ENCODE measurements at regions not wholly inside any gene's neighbourhood (a gene's known extent, or its start where the extent isn't known, plus 50 kb on each side); places are given as distances from the start of the nearest gene placed in this dataset.

GRCh38 chr1:115233598-115233997, 104.5 kb downstream of the NGF start:
- DNase-seq (ENCODE audit: low read depth), result no peak

GRCh38 chr1:115230281-115230680, 107.8 kb downstream of the NGF start:
- DNase-seq (ENCODE audit: low read depth), result no peak

GRCh38 chr1:115229016-115229415, 109.0 kb downstream of the NGF start:
- no peak for DNase-seq (ENCODE audit: low read depth)

GRCh38 chr1:115228191-115228590, 109.9 kb downstream of the NGF start:
- DNase-seq (ENCODE audit: low read depth), result no peak

- DNase-seq (ENCODE audit: low read depth), result no peak
Observed at GRCh38 chr1:115227346-115228082, 110.5 kb downstream of the NGF start.

- no peak for DNase-seq (ENCODE audit: low read depth)
Observed at GRCh38 chr1:115225993-115226685, 111.9 kb downstream of the NGF start.

GRCh38 chr1:115224636-115225035, 113.4 kb downstream of the NGF start:
- no peak for DNase-seq (ENCODE audit: low read depth)

- DNase-seq (ENCODE audit: low read depth), result no peak
Observed at GRCh38 chr1:115222616-115223402, 115.2 kb downstream of the NGF start.

GRCh38 chr1:115220340-115221270, 117.4 kb downstream of the NGF start:
- DNase-seq (ENCODE audit: low read depth), result no peak

GRCh38 chr1:115219927-115220326, 118.1 kb downstream of the NGF start:
- DNase-seq (ENCODE audit: low read depth), result no peak

GRCh38 chr1:115218699-115219098, 119.3 kb downstream of the NGF start:
- DNase-seq (ENCODE audit: low read depth), result no peak

- DNase-seq (ENCODE audit: low read depth), result no peak
Observed at GRCh38 chr1:115218034-115218405, 120.0 kb downstream of the NGF start.

GRCh38 chr1:115217150-115218033, 120.7 kb downstream of the NGF start:
- no peak for DNase-seq (ENCODE audit: low read depth)

- DNase-seq (ENCODE audit: low read depth), result no peak
Observed at GRCh38 chr1:115215703-115216521, 122.1 kb downstream of the NGF start.

GRCh38 chr1:115215110-115215509, 122.9 kb downstream of the NGF start:
- DNase-seq (ENCODE audit: low read depth), result no peak

- DNase-seq (ENCODE audit: low read depth), result no peak
Observed at GRCh38 chr1:115214098-115214497, 124.0 kb downstream of the NGF start.

- DNase-seq (ENCODE audit: low read depth), result no peak
Observed at GRCh38 chr1:115213130-115213529, 123.8 kb upstream of the TSPAN2 start.

GRCh38 chr1:115211071-115211745, 121.9 kb upstream of the TSPAN2 start:
- no peak for DNase-seq (ENCODE audit: low read depth)

- no peak for DNase-seq (ENCODE audit: low read depth)
Observed at GRCh38 chr1:115210302-115210711, 121.0 kb upstream of the TSPAN2 start.

Data from CMK (cell line).